Peyer's patch (tissue), 4 donors: ENCODE measurements at regions not wholly inside any gene's neighbourhood (a gene's known extent, or its start where the extent isn't known, plus 50 kb on each side); places are given as distances from the start of the nearest gene placed in this dataset.
"Not testable (repeated sequence)": the region's sequence is repeated elsewhere in the genome, so short reads cannot be mapped to it uniquely, and the experiment has no call there.

Experiments
- DNase-seq, 3 donors: peaks; one replicate each; pipeline ENCODE4 v3.0.0-alpha.2; 2017 to 2019
- H3K27ac ChIP-seq, 4 donors: fragments of 200-600 bp; sonication (generic); one replicate each; pipeline ENCODE4 v1.5.1; 2016 to 2019
- H3K27me3 ChIP-seq, 2 donors: fragments of 200-600 bp; sonication (generic); one replicate each; pipeline ENCODE4 v1.5.1; 2019
- H3K36me3 ChIP-seq, 3 donors: fragments of 200-600 bp; sonication (generic); one replicate each; pipeline ENCODE4 v1.5.1; 2016 to 2019
- H3K4me1 ChIP-seq, 4 donors: fragments of 200-600 bp; sonication (generic); one replicate each; pipeline ENCODE4 v1.5.1; 2016 to 2019
- H3K4me3 ChIP-seq, 4 donors: fragments of 200-600 bp; sonication (generic); 1 replicate in 3 of 4; 2 replicates in 1 of 4; pipeline ENCODE4 v1.5.1; 2016 to 2019; ENCODE audit warnings: mild to moderate bottlenecking in 1 of 4
- H3K9me3 ChIP-seq, 4 donors: fragments of 200-600 bp; sonication (generic); one replicate each; pipeline ENCODE4 v1.5.1; 2016 to 2019; ENCODE audit warnings: mild to moderate bottlenecking in 1 of 4
- POLR2A ChIP-seq, 2 donors: fragments of 450-650 bp; IDR thresholded peaks; one replicate each; pipeline ENCODE4 v1.5.1; 2017; ENCODE audit warnings: antibody characterized with exemption in 2 of 2, mild to moderate bottlenecking in 2 of 2, moderate library complexity in 2 of 2
- TF ChIP-seq, protein P1 (sequence below), 6 experiments: fragments of 450-650 bp in 4 of 6; fragments of 200-600 bp in 2 of 6; sonication (generic) in 1 of 6; IDR thresholded peaks; one replicate each; pipeline ENCODE4 v1.5.1; 2017 to 2019; ENCODE audit warnings: antibody characterized with exemption in 6 of 6, mild to moderate bottlenecking in 3 of 6, moderate library complexity in 1 of 6

DNA sequence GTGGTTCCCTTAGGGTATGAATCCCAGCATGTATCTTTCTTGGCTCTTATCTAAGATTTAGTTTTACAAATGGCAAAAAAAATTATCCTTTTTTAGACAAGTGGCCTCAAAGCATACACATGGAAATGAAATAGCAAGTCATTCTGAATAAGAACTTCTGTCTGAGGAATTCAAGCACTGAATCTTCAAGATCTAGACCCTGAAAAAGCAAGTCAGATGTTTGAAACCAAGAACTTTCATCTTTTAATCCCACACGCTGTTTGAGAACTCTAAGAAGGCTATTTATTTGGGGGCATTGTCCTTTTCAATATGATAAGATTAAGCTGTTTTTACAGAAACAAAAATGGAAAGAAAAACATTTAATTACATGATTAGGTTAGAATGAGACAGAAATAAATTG is 549.2 kb upstream of the CYLC2 start:
- no peak overlapping the region for H3K4me3 ChIP-seq
- no peaks in the 10 kb centered on the region for H3K36me3 ChIP-seq
- no peak for TF ChIP-seq POLR2A (IDR thresholded peaks at IDR 0.05)
- TF ChIP-seq, protein P1, sequence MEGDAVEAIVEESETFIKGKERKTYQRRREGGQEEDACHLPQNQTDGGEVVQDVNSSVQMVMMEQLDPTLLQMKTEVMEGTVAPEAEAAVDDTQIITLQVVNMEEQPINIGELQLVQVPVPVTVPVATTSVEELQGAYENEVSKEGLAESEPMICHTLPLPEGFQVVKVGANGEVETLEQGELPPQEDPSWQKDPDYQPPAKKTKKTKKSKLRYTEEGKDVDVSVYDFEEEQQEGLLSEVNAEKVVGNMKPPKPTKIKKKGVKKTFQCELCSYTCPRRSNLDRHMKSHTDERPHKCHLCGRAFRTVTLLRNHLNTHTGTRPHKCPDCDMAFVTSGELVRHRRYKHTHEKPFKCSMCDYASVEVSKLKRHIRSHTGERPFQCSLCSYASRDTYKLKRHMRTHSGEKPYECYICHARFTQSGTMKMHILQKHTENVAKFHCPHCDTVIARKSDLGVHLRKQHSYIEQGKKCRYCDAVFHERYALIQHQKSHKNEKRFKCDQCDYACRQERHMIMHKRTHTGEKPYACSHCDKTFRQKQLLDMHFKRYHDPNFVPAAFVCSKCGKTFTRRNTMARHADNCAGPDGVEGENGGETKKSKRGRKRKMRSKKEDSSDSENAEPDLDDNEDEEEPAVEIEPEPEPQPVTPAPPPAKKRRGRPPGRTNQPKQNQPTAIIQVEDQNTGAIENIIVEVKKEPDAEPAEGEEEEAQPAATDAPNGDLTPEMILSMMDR (IDR thresholded peaks at IDR 0.05): no peak
- H3K27ac ChIP-seq: no peak overlapping the region
- H3K9me3 ChIP-seq: no peaks in the 10 kb centered on the region
- no peaks in the 10 kb centered on the region for H3K27me3 ChIP-seq
- no peaks in the 10 kb centered on the region for H3K4me1 ChIP-seq
- no peak for DNase-seq

GRCh38 chr9:102445181-102445747 is 549.9 kb upstream of the CYLC2 start:
- Histone ChIP-seq H3K4me3 (no peak overlapping the region), H3K36me3 (no peaks in the 10 kb centered on the region), H3K27me3 (no peaks in the 10 kb centered on the region), H3K27ac (no peak overlapping the region), H3K9me3 (no peaks in the 10 kb centered on the region), H3K4me1 (no peaks in the 10 kb centered on the region)
- no peak for TF ChIP-seq POLR2A (IDR thresholded peaks at IDR 0.05)
- TF ChIP-seq, protein P1 (IDR thresholded peaks at IDR 0.05): no peak
- DNase-seq: no peak

DNA sequence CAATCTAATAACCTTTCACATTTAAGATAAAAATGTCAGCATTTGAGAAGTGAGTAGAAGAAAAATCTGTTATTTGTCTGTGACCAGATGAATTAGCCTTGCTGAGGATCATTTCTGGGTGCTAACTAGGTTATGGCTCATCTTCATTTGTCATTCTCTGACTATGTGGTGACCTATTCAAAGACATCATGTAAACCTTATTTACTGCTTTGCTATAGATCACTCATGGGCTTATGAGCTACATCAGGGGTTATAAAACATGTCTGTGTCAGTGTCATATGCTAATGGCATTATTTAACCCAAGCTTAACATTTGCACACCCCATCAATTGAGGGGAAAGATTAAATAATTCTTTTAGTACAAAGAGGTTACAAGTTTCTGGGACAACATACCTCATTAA is 555.5 kb upstream of the CYLC2 start:
- H3K27ac ChIP-seq: no peak overlapping the region
- no peaks in the 10 kb centered on the region for H3K4me1 ChIP-seq
- DNase-seq: no peak
- H3K27me3 ChIP-seq: no peaks in the 10 kb centered on the region
- no peaks in the 10 kb centered on the region for H3K36me3 ChIP-seq
- TF ChIP-seq POLR2A (IDR thresholded peaks at IDR 0.05): no peak
- TF ChIP-seq, protein P1 (IDR thresholded peaks at IDR 0.05): no peak
- H3K9me3 ChIP-seq: no peaks in the 10 kb centered on the region
- H3K4me3 ChIP-seq: no peak overlapping the region

DNA sequence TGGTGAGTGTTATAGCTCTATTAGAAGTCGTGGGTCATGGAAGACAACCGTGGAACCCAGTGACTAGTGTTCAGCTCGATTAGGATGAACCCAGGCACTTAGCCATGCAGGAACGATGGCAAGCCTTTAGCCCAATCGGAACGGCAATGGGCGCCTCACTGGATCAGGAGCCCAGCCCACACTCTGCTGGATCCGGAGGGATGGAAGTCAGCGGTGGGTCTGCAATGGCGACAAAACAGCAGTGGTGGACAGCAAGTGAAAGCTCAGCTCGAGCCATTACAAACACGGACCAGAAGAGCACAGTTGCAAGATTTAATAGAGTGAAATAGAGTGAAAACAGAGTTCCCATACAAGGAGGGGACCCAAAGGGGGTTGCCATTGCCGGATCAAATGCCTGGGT is 558.5 kb upstream of the CYLC2 start:
- not testable (repeated sequence) for H3K36me3 ChIP-seq, H3K27me3 ChIP-seq, H3K27ac ChIP-seq, H3K4me3 ChIP-seq, H3K4me1 ChIP-seq, H3K9me3 ChIP-seq, DNase-seq

GRCh38 chr9:102435427-102435826 is 559.7 kb upstream of the CYLC2 start:
- H3K27ac ChIP-seq: no peak overlapping the region
- H3K9me3 ChIP-seq: no peaks in the 10 kb centered on the region
- TF ChIP-seq, protein P1 (IDR thresholded peaks at IDR 0.05): no peak
- no peak for TF ChIP-seq POLR2A (IDR thresholded peaks at IDR 0.05)
- no peaks in the 10 kb centered on the region for H3K4me1 ChIP-seq
- no peak overlapping the region for H3K4me3 ChIP-seq
- H3K27me3 ChIP-seq: no peaks in the 10 kb centered on the region
- no peak for DNase-seq
- no peaks in the 10 kb centered on the region for H3K36me3 ChIP-seq

DNA sequence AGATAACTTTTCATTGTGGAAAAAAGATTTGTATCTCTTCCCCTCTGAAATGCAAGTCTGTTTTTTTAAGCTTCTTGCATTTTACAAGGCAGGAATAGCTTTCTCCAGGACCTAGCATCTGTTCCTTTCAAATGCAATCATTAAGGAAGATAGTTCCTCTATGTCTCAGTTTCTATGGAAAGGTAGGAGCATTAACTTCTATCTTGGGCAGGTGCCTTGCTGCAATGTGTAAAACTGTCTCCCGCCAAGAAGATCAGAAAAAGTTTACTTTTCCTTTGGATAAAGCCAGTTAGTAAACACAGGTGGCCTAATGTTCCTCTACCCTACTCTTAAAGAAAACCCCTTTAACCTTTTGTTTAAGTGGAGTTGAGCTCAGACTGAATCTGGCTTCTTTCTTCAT is 560.6 kb upstream of the CYLC2 start:
- Histone ChIP-seq H3K4me1 (no peaks in the 10 kb centered on the region), H3K27me3 (no peaks in the 10 kb centered on the region), H3K27ac (no peak overlapping the region), H3K36me3 (no peaks in the 10 kb centered on the region), H3K4me3 (no peak overlapping the region), H3K9me3 (no peaks in the 10 kb centered on the region)
- no peak for TF ChIP-seq POLR2A (IDR thresholded peaks at IDR 0.05)
- TF ChIP-seq, protein P1 (IDR thresholded peaks at IDR 0.05): no peak
- no peak for DNase-seq
